SU-DHL-6 (cell line): ENCODE measurements at regions not wholly inside any gene's neighbourhood (a gene's known extent, or its start where the extent isn't known, plus 50 kb on each side); places are given as distances from the start of the nearest gene placed in this dataset.

Experiments
- H2AFZ ChIP-seq: fragments of 200-600 bp; sonication (generic); 2 replicates; pipeline ENCODE4 v1.6.1; 2014; ENCODE audit warnings: low read depth, mild to moderate bottlenecking, moderate library complexity, mixed read lengths, antibody characterized with exemption, low read length; ENCODE audit not compliant: severe bottlenecking
- H3F3A ChIP-seq: fragments of 200-600 bp; shearing (Covaris generic); 2 replicates; pipeline ENCODE4 v1.6.0; 2016; ENCODE audit warnings: antibody characterized with exemption, mild to moderate bottlenecking; ENCODE audit not compliant: insufficient read depth
- H3K27ac ChIP-seq: fragments of 200-600 bp; sonication (generic); 2 replicates; pipeline ENCODE4 v1.5.1; 2016; ENCODE audit warnings: low read depth, mild to moderate bottlenecking, low read length, moderate library complexity, mixed read lengths
- H3K27me3 ChIP-seq: fragments of 200-600 bp; sonication (generic), shearing (Covaris generic); 2 replicates; pipeline ENCODE4 v1.6.0; 2014; ENCODE audit warnings: mild to moderate bottlenecking, low read length
- H3K36me3 ChIP-seq: fragments of 200-600 bp; sonication (generic); 2 replicates; pipeline ENCODE4 v1.6.1; 2014; ENCODE audit warnings: mild to moderate bottlenecking, low read length, mixed read lengths
- H3K4me2 ChIP-seq: fragments of 300-600, 200-600 bp; shearing (Covaris generic), sonication (generic); 2 replicates; pipeline ENCODE4 v1.6.0; 2014; ENCODE audit warnings: low read length, low read depth, mild to moderate bottlenecking; ENCODE audit not compliant: poor library complexity, severe bottlenecking
- H3K4me3 ChIP-seq: fragments of 200-600 bp; sonication (generic); 2 replicates; pipeline ENCODE4 v1.5.1; 2014; ENCODE audit warnings: antibody characterized with exemption, low read length, mild to moderate bottlenecking, mixed read lengths; ENCODE audit not compliant: insufficient read depth, poor library complexity, severe bottlenecking
- H3K79me2 ChIP-seq: fragments of 200-600 bp; sonication (generic); 2 replicates; pipeline ENCODE4 v1.6.1; 2014; ENCODE audit warnings: mild to moderate bottlenecking, low read length, moderate library complexity; ENCODE audit not compliant: insufficient read depth
- H3K9ac ChIP-seq: fragments of 200-600 bp; sonication (generic); 2 replicates; pipeline ENCODE4 v1.7.0; 2014; ENCODE audit warnings: mild to moderate bottlenecking, low read length
- H3K9me2 ChIP-seq: fragments of 200-600 bp; sonication (generic); replicated peaks from 2 replicates; pipeline ENCODE4 v1.6.1; 2014; ENCODE audit warnings: low read length; ENCODE audit not compliant: insufficient read depth
- H3K9me3 ChIP-seq: fragments of 200-600 bp; sonication (generic); 2 replicates; pipeline ENCODE4 v1.6.1; 2014; ENCODE audit warnings: low read length, mixed read lengths; ENCODE audit not compliant: insufficient read depth
- H4K20me1 ChIP-seq: fragments of 200-600 bp; sonication (generic); 2 replicates; pipeline ENCODE4 v1.6.1; 2014; ENCODE audit warnings: low read depth, mild to moderate bottlenecking, antibody characterized with exemption, low read length, moderate library complexity, mixed read lengths
- EZH2phosphoT487 ChIP-seq: fragments of 200-600 bp; sonication (generic), shearing (Covaris generic); conservative IDR thresholded peaks from 2 replicates; pipeline ENCODE4 v1.6.1; 2018; ENCODE audit warnings: mild to moderate bottlenecking, antibody characterized with exemption, low read length, moderate library complexity, mixed read lengths
- TF ChIP-seq, protein P1 (sequence below): fragments of 200-600 bp; sonication (generic); IDR thresholded peaks from one replicate; pipeline ENCODE4 v1.5.1; 2017; ENCODE audit warnings: antibody characterized with exemption, mild to moderate bottlenecking, low read length, moderate library complexity; ENCODE audit not compliant: insufficient read depth, poor library complexity, severe bottlenecking

DNA sequence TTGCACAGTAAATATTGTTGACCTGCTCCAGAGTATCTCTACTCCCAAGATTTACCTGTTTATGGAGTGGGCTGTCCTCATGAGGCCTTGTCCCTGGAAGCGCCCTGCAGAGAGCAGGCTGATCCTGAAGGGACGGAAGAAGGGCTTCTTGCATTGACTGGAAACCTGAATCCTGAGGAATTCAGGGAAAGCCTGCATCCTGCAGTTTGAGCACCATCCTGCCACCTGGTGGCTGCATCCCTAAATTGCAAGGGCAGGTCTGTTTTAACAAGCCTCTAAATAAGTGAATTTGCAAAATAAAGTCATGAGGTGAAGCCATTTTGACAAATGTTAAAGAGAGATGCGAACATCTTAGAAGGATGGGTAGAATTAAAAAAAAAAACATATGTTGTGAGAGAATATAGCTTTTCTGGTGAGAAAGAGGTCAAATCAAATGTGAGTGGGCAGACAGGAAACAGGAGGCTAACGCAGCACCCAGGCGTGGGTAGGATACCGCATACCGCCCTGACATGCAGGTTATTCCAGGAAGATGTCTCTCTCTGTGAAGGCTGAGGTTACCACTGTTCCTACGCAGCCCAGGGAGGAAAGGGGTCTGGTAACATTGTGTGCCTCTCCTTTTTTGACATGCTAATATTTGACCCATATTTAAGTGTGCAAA lies 754.9 kb downstream of the RNF144A start:
- no peaks in the 10 kb centered on the region for H3K36me3 ChIP-seq
- H3K4me2 ChIP-seq: no peak overlapping the region
- H3K79me2 ChIP-seq: no peaks in the 10 kb centered on the region
- no peak overlapping the region for H2AFZ ChIP-seq
- TF ChIP-seq, protein P1, sequence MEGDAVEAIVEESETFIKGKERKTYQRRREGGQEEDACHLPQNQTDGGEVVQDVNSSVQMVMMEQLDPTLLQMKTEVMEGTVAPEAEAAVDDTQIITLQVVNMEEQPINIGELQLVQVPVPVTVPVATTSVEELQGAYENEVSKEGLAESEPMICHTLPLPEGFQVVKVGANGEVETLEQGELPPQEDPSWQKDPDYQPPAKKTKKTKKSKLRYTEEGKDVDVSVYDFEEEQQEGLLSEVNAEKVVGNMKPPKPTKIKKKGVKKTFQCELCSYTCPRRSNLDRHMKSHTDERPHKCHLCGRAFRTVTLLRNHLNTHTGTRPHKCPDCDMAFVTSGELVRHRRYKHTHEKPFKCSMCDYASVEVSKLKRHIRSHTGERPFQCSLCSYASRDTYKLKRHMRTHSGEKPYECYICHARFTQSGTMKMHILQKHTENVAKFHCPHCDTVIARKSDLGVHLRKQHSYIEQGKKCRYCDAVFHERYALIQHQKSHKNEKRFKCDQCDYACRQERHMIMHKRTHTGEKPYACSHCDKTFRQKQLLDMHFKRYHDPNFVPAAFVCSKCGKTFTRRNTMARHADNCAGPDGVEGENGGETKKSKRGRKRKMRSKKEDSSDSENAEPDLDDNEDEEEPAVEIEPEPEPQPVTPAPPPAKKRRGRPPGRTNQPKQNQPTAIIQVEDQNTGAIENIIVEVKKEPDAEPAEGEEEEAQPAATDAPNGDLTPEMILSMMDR: peak; percentile 95
- TF ChIP-seq EZH2phosphoT487: no peak
- H3K4me3 ChIP-seq: no peak overlapping the region
- no peaks in the 10 kb centered on the region for H3F3A ChIP-seq
- H3K9me2 ChIP-seq: no peaks in the 10 kb centered on the region
- H3K9me3 ChIP-seq: no peaks in the 10 kb centered on the region
- H3K27ac ChIP-seq: no peak overlapping the region
- H3K9ac ChIP-seq: no peak overlapping the region
- no peaks in the 10 kb centered on the region for H3K27me3 ChIP-seq
- H4K20me1 ChIP-seq: no peaks in the 10 kb centered on the region

DNA sequence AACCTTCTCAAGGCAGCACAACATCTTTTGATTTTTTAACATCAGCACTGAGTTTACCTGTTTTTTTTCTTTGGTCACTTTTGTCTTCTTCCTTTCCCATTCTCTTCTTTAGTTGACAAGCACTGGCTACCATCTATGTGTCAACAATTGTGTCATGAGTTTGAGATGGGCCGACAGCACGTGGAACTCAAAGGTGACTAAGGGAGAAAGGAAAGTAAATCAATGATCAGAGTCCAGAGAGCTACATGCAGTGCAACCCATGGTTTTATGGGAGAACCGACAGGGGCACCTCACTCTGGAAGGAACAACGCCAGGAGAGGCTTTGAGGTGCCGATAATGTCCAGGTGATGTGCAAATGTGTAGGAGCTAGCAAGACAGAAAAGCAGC lies 755.5 kb downstream of the RNF144A start:
- Histone ChIP-seq H3K9me3 (no peaks in the 10 kb centered on the region), H3K27me3 (no peaks in the 10 kb centered on the region), H3K9me2 (no peaks in the 10 kb centered on the region), H3K79me2 (no peaks in the 10 kb centered on the region), H3K4me2 (no peak overlapping the region), H3K27ac (no peak overlapping the region), H2AFZ (no peak overlapping the region), H4K20me1 (no peaks in the 10 kb centered on the region), H3K4me3 (no peak overlapping the region), H3K9ac (no peak overlapping the region), H3F3A (no peaks in the 10 kb centered on the region), H3K36me3 (no peaks in the 10 kb centered on the region)
- no peak for TF ChIP-seq EZH2phosphoT487
- TF ChIP-seq, protein P1: no peak

DNA sequence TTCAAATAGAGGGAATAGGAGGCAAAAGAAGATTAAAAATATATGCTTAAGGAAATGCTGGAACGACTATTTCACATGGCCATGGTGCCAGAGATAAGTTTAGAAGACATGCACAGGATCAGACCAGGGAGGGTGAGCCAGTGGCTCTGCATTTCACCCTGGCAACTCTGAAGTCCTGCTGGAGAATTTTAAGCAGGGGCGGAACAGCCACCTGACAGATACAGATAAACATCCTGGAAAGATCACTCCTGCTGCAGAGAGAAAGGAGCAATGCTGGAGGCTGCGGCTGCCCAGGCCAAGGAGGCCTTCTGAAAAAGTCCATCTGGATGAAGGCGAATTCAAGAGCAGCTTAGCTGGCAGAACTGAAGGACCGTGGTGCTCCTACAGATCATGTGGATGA lies 755.9 kb downstream of the RNF144A start:
- Histone ChIP-seq H3F3A (no peaks in the 10 kb centered on the region), H3K9me3 (no peaks in the 10 kb centered on the region), H3K9ac (no peak overlapping the region), H3K4me2 (no peak overlapping the region), H3K27me3 (no peaks in the 10 kb centered on the region), H4K20me1 (no peaks in the 10 kb centered on the region), H3K9me2 (no peaks in the 10 kb centered on the region), H3K79me2 (no peaks in the 10 kb centered on the region), H3K27ac (no peak overlapping the region), H2AFZ (no peak overlapping the region), H3K4me3 (no peak overlapping the region), H3K36me3 (no peaks in the 10 kb centered on the region)
- TF ChIP-seq EZH2phosphoT487: no peak
- TF ChIP-seq, protein P1: no peak
